Loucy (cell line): ENCODE measurements at regions not wholly inside any gene's neighbourhood (a gene's known extent, or its start where the extent isn't known, plus 50 kb on each side); places are given as distances from the start of the nearest gene placed in this dataset.

Experiments
- EZH2phosphoT487 ChIP-seq: fragments of 200-600 bp; IDR thresholded peaks from 2 replicates; pipeline ENCODE4 v1.6.1; 2018; ENCODE audit warnings: antibody characterized with exemption, mild to moderate bottlenecking, moderate library complexity, borderline replicate concordance
- TF ChIP-seq, protein P1 (sequence below): fragments of 200-600 bp; sonication (generic); conservative IDR thresholded peaks from 2 replicates; pipeline ENCODE4 v1.5.1; 2014; ENCODE audit warnings: mild to moderate bottlenecking, antibody characterized with exemption, low read length

DNA sequence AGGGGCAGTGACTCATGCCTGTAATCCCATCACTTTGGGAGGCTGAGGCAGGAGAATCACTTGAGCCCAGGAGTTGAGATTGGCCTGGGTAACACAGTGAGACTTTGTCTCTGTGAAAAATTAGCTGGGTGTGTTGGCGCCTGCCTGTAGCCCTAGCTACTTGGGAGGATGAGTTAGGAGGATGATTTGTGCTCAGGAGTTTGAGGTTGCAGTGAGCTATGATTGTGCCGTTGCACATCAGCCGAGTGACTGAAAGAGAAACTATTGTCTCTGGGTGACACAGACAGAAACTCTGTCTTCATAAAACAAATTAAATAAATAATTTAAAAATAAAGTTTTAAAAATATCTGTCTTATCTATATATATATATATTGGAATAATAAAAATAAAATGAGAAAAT, 1844.6 kb upstream of the PIK3C3 start:
- TF ChIP-seq, protein P1, sequence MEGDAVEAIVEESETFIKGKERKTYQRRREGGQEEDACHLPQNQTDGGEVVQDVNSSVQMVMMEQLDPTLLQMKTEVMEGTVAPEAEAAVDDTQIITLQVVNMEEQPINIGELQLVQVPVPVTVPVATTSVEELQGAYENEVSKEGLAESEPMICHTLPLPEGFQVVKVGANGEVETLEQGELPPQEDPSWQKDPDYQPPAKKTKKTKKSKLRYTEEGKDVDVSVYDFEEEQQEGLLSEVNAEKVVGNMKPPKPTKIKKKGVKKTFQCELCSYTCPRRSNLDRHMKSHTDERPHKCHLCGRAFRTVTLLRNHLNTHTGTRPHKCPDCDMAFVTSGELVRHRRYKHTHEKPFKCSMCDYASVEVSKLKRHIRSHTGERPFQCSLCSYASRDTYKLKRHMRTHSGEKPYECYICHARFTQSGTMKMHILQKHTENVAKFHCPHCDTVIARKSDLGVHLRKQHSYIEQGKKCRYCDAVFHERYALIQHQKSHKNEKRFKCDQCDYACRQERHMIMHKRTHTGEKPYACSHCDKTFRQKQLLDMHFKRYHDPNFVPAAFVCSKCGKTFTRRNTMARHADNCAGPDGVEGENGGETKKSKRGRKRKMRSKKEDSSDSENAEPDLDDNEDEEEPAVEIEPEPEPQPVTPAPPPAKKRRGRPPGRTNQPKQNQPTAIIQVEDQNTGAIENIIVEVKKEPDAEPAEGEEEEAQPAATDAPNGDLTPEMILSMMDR: no peak
- no peak for TF ChIP-seq EZH2phosphoT487
